Large intestine (tissue), 3 donors: ENCODE measurements at regions not wholly inside any gene's neighbourhood (a gene's known extent, or its start where the extent isn't known, plus 50 kb on each side); places are given as distances from the start of the nearest gene placed in this dataset.
"Not testable (repeated sequence)": the region's sequence is repeated elsewhere in the genome, so short reads cannot be mapped to it uniquely, and the experiment has no call there.

ENCODE experiments used
- DNase-seq, 2 donors: peaks; one replicate each; pipeline versions ENCODE4 v3.0.0 to v3.0.0-alpha.2; 2013
- H3K27ac ChIP-seq: one replicate; pipeline ENCODE4 v1.5.1; 2013; ENCODE audit warnings: low read length
- H3K27me3 ChIP-seq: 2 replicates; pipeline ENCODE4 v1.6.1; 2013; ENCODE audit warnings: low read length; ENCODE audit not compliant: control insufficient read depth, insufficient read depth
- H3K36me3 ChIP-seq: 2 replicates; pipeline ENCODE4 v1.6.1; 2013; ENCODE audit warnings: low read length; ENCODE audit not compliant: control insufficient read depth, insufficient read depth
- H3K4me1 ChIP-seq: one replicate; pipeline ENCODE4 v1.6.1; 2013; ENCODE audit warnings: low read length; ENCODE audit not compliant: control insufficient read depth, insufficient read depth
- H3K4me3 ChIP-seq: one replicate; pipeline ENCODE4 v1.5.1; 2013; ENCODE audit warnings: low read length
- H3K9me3 ChIP-seq: one replicate; pipeline ENCODE4 v1.6.1; 2013; ENCODE audit warnings: mild to moderate bottlenecking, low read depth, low read length, moderate library complexity; ENCODE audit not compliant: control insufficient read depth
- WGBS: methylation state at CpG from one replicate; pipeline ENCODE4 v1.1.5; 2013; ENCODE audit warnings: low lambda C conversion rate; ENCODE audit not compliant: insufficient coverage; 5-methylcytosine and 5-hydroxymethylcytosine counted together

DNA sequence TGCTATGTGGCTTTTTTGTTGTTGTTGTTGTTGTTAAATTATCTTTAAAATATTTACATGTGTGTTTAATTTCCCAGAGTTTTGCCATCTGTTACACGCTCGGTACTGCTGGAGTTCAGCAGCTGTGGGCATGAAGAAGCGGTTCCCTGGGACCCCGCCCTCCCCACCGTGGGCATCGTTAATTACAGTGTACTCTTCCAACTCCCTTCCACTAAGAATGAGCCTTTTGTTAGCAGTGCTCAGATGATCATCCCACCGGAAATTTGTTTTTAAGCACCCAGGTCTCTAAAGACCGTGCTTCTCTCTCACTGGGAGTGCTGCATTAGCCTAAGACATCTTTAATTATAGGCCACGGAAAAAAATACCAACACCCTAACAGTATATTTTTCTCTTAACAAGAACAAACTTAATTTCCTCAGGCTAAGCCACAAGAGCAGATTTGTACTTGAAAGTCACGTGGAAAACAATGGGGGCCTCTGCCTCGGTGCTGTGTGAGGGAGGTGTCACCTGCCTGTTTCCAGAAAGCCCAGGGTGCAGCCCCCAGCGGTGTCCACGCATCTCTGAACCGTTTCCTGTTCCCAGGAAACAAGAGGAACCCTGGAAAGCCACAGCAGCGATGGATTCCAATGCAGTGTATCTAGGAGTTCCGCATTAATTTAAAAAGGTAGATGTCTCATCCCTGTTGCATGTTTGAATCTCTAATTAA, 113.3 kb upstream of the FRMD1 start:
- no peak overlapping the region for H3K4me3 ChIP-seq
- H3K9me3 ChIP-seq: no peaks in the 10 kb centered on the region
- no peaks in the 10 kb centered on the region for H3K27me3 ChIP-seq
- WGBS: 87% methylated on average over 3 of the region's 16 CpGs
- H3K36me3 ChIP-seq: no peaks in the 10 kb centered on the region
- no peaks in the 10 kb centered on the region for H3K4me1 ChIP-seq
- DNase-seq: no peak
- H3K27ac ChIP-seq: no peak overlapping the region

DNA sequence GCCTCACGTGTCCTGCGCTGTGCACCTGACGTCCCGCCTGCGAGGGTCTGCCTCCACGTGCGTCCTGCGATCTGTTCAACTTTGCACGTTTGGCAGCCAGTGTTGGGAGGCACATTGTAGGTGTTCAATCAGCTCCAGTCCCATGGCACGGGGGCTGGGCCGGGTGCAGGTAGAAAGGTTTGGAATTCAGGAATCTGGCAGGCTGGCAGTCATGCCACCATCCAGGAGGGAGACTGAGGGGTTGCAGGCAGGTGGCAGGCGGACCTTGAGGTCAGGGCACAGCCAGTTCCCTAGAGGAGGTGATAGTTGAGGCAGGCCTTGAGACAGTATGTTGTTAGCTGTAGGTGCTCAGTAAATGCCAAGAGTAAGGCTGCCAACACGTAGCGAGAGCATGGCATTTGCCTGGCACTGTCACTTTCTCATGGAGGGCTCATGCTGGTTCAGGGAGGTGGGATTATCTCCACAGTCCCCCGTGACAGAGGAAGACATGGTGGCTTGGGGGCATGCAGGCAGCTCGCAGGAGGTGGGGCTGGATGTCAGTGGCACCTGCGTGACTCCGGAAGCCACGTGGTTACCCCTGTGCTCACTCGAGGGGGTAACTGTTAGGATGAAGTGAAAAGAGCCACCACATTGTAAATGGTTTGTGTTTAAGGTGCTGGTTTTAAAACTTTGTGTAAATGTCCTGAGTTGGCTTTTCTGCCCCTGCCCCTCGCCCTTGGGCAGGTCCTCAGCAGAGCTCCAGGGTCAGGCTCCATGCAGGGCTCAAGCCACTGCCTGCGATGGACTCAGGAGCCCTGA, 111.8 kb upstream of the FRMD1 start:
- Histone ChIP-seq H3K4me3 (no peak overlapping the region), H3K9me3 (no peaks in the 10 kb centered on the region), H3K4me1 (no peaks in the 10 kb centered on the region), H3K27me3 (no peaks in the 10 kb centered on the region), H3K36me3 (no peaks in the 10 kb centered on the region), H3K27ac (no peak overlapping the region)
- WGBS: no CpG with 5 or more reads among the region's 22 CpGs
- DNase-seq: no peak

DNA sequence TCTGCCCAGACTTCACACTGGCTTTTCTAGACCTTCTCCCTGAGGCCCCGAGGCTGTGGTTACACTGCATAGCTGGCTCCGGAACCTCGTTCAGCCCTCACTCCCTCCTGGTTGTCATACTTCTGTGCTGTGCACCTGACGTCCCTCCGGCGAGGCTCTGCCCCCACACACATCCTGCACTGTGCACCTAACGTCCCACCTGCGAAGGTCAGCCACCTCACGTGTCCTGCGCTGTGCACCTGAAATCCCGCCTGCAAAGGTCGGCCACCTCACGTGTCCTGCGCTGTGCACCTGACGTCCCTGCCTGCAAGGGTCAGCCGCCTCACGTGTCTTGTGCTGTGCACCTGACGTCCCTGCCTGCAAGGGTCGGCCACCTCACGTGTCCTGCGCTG, 111.0 kb upstream of the FRMD1 start:
- Histone ChIP-seq H3K36me3 (no peaks in the 10 kb centered on the region), H3K27ac (no peak overlapping the region), H3K27me3 (no peaks in the 10 kb centered on the region), H3K9me3 (no peaks in the 10 kb centered on the region), H3K4me3 (no peak overlapping the region), H3K4me1 (no peaks in the 10 kb centered on the region)
- no CpG with 5 or more reads among the region's 21 CpGs for WGBS
- no peak for DNase-seq

DNA sequence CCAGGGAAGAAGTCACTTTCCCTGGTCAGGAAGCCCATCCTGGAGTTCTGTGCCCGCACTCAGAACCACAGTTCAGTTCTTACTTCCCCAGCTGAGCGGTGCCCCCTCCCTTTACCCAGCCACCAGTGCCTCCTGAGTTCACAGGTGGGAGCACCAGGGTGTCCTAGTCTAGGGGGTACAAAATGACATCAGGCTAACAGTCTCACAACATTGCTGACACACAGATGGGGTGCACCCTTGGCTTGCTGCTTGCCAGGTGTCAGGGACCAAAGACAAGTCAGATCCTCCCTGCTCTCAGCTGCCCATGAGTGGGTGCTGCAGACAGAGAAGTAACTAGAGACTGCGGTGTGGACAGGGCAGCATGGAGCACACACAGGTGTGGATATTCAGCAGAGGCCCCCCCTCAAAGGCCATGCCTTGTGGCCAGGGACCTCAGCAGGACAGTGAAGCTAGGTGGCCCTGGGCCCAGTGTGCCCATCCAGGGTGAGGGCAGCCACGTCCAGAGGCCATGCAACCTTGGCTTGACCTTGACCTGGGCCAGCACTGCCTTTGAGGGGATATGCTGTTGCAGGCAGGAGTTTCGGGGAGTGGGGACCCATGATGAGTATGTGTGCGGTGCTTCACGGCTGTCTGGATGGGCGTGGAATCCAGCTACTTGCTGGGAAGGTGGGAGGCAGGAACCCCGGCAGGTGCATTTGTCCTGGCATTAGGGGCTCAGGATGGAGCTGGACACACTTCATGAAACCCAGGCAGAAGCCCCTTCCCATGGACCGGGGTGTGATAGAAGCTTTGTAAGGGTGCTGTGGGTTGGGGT, 110.4 kb upstream of the FRMD1 start:
- Histone ChIP-seq H3K36me3 (no peaks in the 10 kb centered on the region), H3K4me1 (no peaks in the 10 kb centered on the region), H3K27me3 (no peaks in the 10 kb centered on the region), H3K27ac (no peak overlapping the region), H3K9me3 (no peaks in the 10 kb centered on the region), H3K4me3 (no peak overlapping the region)
- no CpG with 5 or more reads among the region's 10 CpGs for WGBS
- DNase-seq: no peak

DNA sequence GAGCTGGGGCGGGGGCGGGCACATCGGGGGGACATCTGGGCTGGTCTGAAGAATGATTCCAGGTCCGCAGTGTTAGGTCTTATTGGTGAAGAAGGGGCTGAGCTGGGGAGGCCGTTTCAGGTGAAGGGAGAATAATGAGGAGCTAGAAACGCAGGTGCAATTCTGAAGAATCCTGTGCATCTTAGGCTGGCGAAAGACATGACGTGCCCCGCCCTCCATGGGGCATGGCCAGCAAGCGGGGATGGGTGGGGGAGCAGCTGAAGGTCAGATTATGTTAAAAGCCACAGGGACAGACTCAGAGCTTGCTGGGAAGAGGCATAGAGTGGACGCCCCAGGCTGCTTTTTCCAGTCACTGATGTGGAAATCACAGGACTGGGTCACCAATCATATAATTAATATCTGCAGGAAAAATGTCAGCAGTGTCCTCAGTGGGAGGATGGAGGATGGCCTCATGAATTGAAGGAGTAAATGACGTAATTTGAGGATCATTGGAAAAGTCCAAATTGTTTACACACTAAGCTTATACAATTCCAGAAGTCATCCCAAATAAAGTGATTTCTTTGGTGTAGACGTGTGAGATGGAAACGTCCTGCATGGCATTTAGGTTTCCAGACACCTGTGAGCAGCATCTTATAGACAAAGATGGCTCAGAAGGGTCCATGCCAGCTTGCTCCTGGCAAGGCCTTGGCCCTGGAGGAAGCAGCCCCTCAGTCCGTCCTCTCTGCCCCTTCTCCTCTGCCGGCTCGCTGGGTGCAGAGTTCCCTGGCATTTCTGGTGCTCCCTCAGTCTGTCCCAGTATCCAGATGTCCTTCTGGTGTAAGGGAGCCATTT, 109.6 kb upstream of the FRMD1 start:
- WGBS: no CpG with 5 or more reads among the region's 17 CpGs
- DNase-seq: no peak
- H3K27me3 ChIP-seq: no peaks in the 10 kb centered on the region
- no peaks in the 10 kb centered on the region for H3K9me3 ChIP-seq
- H3K36me3 ChIP-seq: no peaks in the 10 kb centered on the region
- no peak overlapping the region for H3K27ac ChIP-seq
- H3K4me3 ChIP-seq: no peak overlapping the region
- no peaks in the 10 kb centered on the region for H3K4me1 ChIP-seq

DNA sequence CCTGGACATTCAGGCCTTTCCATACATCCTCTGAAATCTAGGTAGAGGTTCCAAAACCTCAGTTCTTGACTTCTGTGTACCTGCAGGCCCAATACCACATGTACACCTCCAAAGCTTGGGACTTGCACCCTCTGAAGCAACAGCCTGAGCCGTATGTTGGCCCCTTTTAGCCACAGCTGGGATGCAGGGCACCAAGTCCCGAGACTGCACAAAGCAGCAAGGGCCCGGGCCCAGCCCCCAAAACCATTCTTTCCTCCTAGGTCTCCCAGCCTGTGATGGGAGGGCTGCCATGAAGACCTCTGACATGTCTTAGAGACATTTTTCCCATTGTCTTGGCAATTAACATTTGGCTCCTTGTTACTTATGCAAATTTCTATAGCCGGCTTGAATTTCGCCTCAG, 107.4 kb upstream of the FRMD1 start:
- no peak for DNase-seq
- 94% methylated on average over 2 of the region's 5 CpGs for WGBS

DNA sequence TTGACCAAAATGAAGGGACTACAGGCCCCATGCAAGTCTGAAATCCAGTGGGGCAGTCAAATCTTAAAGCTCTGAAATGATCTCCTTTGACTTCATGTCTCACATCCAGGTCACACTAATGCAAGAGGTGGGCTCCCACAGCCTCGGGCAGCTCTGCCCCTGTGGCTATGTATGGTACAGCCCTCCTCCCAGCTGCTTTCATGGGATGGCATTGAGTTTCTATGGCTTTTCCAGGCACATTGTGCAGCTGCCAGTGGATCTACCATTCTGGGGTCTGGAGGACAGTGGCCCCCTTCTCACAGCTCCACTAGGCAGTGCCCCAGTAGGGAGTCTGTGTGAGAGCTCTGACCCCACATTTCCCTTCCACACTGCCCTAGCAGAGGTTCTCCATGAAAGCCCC, 107.0 kb upstream of the FRMD1 start:
- H3K36me3 ChIP-seq, H3K4me1 ChIP-seq, H3K9me3 ChIP-seq, DNase-seq, H3K27ac ChIP-seq, H3K27me3 ChIP-seq, H3K4me3 ChIP-seq: not testable (repeated sequence)
- no CpG with 5 or more reads among the region's 1 CpG for WGBS

More for the DNA sequence above, 107.4 kb upstream of the FRMD1 start:
- no peak overlapping the region for H3K27ac ChIP-seq
- H3K27me3 ChIP-seq: no peaks in the 10 kb centered on the region
- no peaks in the 10 kb centered on the region for H3K9me3 ChIP-seq
- H3K4me3 ChIP-seq: no peak overlapping the region
- no peaks in the 10 kb centered on the region for H3K4me1 ChIP-seq
- H3K36me3 ChIP-seq: no peaks in the 10 kb centered on the region

DNA sequence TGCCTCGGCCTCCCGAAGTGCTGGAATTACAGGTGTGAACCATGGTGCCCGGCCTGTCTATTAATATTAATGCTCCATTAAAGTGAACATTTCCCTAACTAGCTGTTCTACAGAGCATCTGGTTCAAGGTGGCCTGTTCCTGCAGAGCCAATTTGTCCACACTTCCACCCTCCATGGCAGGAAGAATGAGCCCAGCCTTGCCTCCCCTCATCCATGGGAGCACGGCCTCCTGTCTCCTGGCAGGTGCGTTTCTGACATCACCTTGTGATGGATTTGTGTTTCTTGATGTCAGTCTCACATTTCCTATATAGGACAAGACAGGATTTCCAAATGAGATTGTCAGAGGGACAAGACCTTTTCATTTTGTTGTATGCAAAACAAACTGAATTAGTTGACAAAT, 105.7 kb upstream of the FRMD1 start:
- Histone ChIP-seq H3K4me3 (no peak overlapping the region), H3K4me1 (no peaks in the 10 kb centered on the region), H3K36me3 (no peaks in the 10 kb centered on the region), H3K27me3 (no peaks in the 10 kb centered on the region), H3K27ac (no peak overlapping the region), H3K9me3 (no peaks in the 10 kb centered on the region)
- WGBS: no CpG with 5 or more reads among the region's 5 CpGs
- DNase-seq: no peak

DNA sequence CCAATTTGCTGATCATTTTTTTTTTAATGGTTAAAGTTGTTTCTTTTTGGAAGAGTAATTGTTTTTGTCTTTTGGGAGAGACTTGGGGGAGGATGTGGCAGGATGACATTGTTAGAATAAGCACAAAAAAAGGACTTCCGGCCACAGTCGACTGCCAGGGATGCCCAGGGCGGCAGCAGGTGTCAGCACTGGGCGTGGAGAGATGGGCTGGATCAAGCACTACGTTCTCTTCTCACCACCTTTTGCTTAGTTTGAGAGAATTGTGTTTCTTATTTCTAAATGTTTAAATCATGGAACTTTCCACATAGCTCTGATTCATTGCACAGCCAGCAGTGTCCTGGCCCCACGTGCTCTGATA, 104.6 kb upstream of the FRMD1 start:
- no CpG with 5 or more reads among the region's 6 CpGs for WGBS
- Histone ChIP-seq H3K9me3 (no peaks in the 10 kb centered on the region), H3K36me3 (no peaks in the 10 kb centered on the region), H3K4me1 (no peaks in the 10 kb centered on the region), H3K27ac (no peak overlapping the region), H3K27me3 (no peaks in the 10 kb centered on the region), H3K4me3 (no peak overlapping the region)
- DNase-seq: no peak
